HEK293T (cell line): ENCODE measurements at regions not wholly inside any gene's neighbourhood (a gene's known extent, or its start where the extent isn't known, plus 50 kb on each side); places are given as distances from the start of the nearest gene placed in this dataset.
"Not testable (repeated sequence)": the region's sequence is repeated elsewhere in the genome, so short reads cannot be mapped to it uniquely, and the experiment has no call there.

Experiments
- ELF4 ChIP-seq: fragments of 450-650 bp; IDR thresholded peaks from 2 replicates; pipeline ENCODE4 v1.6.1; 2017; ENCODE audit warnings: antibody characterized with exemption
- FOXA1 ChIP-seq: fragments of 450-650 bp; IDR thresholded peaks from 2 replicates; pipeline ENCODE4 v1.6.1; 2016; ENCODE audit warnings: mild to moderate bottlenecking
- FOXK2 ChIP-seq: fragments of 450-650 bp; IDR thresholded peaks from 2 replicates; pipeline ENCODE4 v1.6.1; 2016; ENCODE audit warnings: mild to moderate bottlenecking
- L3MBTL2 ChIP-seq: fragments of 450-650 bp; conservative IDR thresholded peaks from 2 replicates; pipeline ENCODE4 v1.6.1; 2016; ENCODE audit warnings: mild to moderate bottlenecking
- TARDBP ChIP-seq: fragments of 450-650 bp; IDR thresholded peaks from 2 replicates; pipeline ENCODE4 v1.6.1; 2016

- TF ChIP-seq L3MBTL2, TARDBP, FOXA1, FOXK2, ELF4: not testable (repeated sequence)
Measured at GRCh38 chr10:20652424-20652823, 244.7 kb downstream of the NEBL start.
